ENCODE measurements at regions not wholly inside any gene's neighbourhood (a gene's known extent, or its start where the extent isn't known, plus 50 kb on each side); places are given as distances from the start of the nearest gene placed in this dataset.

GRCh38 chr9:99348289-99348688, 126.2 kb downstream of the SEC61B start:
- no peak overlapping the region for H3K4me3 Mint-ChIP-seq (ENCODE audit: unreplicated experiment)
- H3K36me3 Mint-ChIP-seq (ENCODE audit: low read depth) = no peaks in the 10 kb centered on the region
- H3K4me1 Mint-ChIP-seq (ENCODE audit: low read depth) = peaks cover 14% of the 10 kb centered on the region
- no peaks in the 10 kb centered on the region for H3K27me3 Mint-ChIP-seq (ENCODE audit: low read depth)
- TF ChIP-seq CTCF (IDR thresholded peaks at IDR 0.05) = no peak
- H3K9me3 Mint-ChIP-seq (ENCODE audit: low read depth) = no peaks in the 10 kb centered on the region
- H3K27ac Mint-ChIP-seq (ENCODE audit: unreplicated experiment) = no peak overlapping the region
- no peak for DNase-seq (ENCODE audit: low spot score)

GRCh38 chr9:99349870-99350269, 127.8 kb downstream of the SEC61B start:
- Mint-ChIP-seq H3K4me1 (ENCODE audit: low read depth) (peaks cover 14% of the 10 kb centered on the region), H3K36me3 (ENCODE audit: low read depth) (no peaks in the 10 kb centered on the region), H3K27ac (ENCODE audit: unreplicated experiment) (no peak overlapping the region), H3K27me3 (ENCODE audit: low read depth) (no peaks in the 10 kb centered on the region), H3K9me3 (ENCODE audit: low read depth) (no peaks in the 10 kb centered on the region), H3K4me3 (ENCODE audit: unreplicated experiment) (no peak overlapping the region)
- DNase-seq (ENCODE audit: low spot score) = no peak
- TF ChIP-seq CTCF (IDR thresholded peaks at IDR 0.05) = no peak

GRCh38 chr9:99350461-99350860, 128.4 kb downstream of the SEC61B start:
- Mint-ChIP-seq H3K9me3 (ENCODE audit: low read depth) (no peaks in the 10 kb centered on the region), H3K4me1 (ENCODE audit: low read depth) (peaks cover 13% of the 10 kb centered on the region), H3K27me3 (ENCODE audit: low read depth) (no peaks in the 10 kb centered on the region), H3K36me3 (ENCODE audit: low read depth) (no peaks in the 10 kb centered on the region), H3K27ac (ENCODE audit: unreplicated experiment) (no peak overlapping the region), H3K4me3 (ENCODE audit: unreplicated experiment) (no peak overlapping the region)
- no peak for DNase-seq (ENCODE audit: low spot score)
- TF ChIP-seq CTCF (IDR thresholded peaks at IDR 0.05) = no peak

- Mint-ChIP-seq H3K9me3 (ENCODE audit: low read depth) (no peaks in the 10 kb centered on the region), H3K27me3 (ENCODE audit: low read depth) (no peaks in the 10 kb centered on the region), H3K4me3 (ENCODE audit: unreplicated experiment) (no peak overlapping the region), H3K4me1 (ENCODE audit: low read depth) (peaks cover 7% of the 10 kb centered on the region), H3K36me3 (ENCODE audit: low read depth) (no peaks in the 10 kb centered on the region), H3K27ac (ENCODE audit: unreplicated experiment) (no peak overlapping the region)
- no peak for TF ChIP-seq CTCF (IDR thresholded peaks at IDR 0.05)
- no peak for DNase-seq (ENCODE audit: low spot score)
Observed at GRCh38 chr9:99351647-99352046, 129.6 kb downstream of the SEC61B start.

GRCh38 chr9:99352826-99353225, 130.7 kb downstream of the SEC61B start:
- no peaks in the 10 kb centered on the region for H3K27me3 Mint-ChIP-seq (ENCODE audit: low read depth)
- no peak for TF ChIP-seq CTCF (IDR thresholded peaks at IDR 0.05)
- H3K9me3 Mint-ChIP-seq (ENCODE audit: low read depth) = no peaks in the 10 kb centered on the region
- H3K27ac Mint-ChIP-seq (ENCODE audit: unreplicated experiment) = no peak overlapping the region
- peaks cover 7% of the 10 kb centered on the region for H3K4me1 Mint-ChIP-seq (ENCODE audit: low read depth)
- H3K36me3 Mint-ChIP-seq (ENCODE audit: low read depth) = no peaks in the 10 kb centered on the region
- DNase-seq (ENCODE audit: low spot score) = no peak
- H3K4me3 Mint-ChIP-seq (ENCODE audit: unreplicated experiment) = no peak overlapping the region

All from chondrocyte (in vitro differentiated cells).